HG02759 (cell line): ENCODE measurements at regions not wholly inside any gene's neighbourhood (a gene's known extent, or its start where the extent isn't known, plus 50 kb on each side); places are given as distances from the start of the nearest gene placed in this dataset.

Experiments used
- ATAC-seq: cut with Tn5 transposase; IDR thresholded peaks from one replicate; pipeline ENCODE4 v1.9.1; 2021; ENCODE audit warnings: mild to moderate bottlenecking, moderate library complexity; ENCODE audit not compliant: unreplicated experiment

GRCh38 chr7:81648716-81649115 is 121.1 kb downstream of the HGF start:
- ATAC-seq: no peak

GRCh38 chr7:81645435-81645834 is 124.4 kb downstream of the HGF start:
- no peak for ATAC-seq

GRCh38 chr7:81641873-81642272 is 128.0 kb downstream of the HGF start:
- no peak for ATAC-seq

GRCh38 chr7:81638198-81638597 is 131.6 kb downstream of the HGF start:
- ATAC-seq: no peak

GRCh38 chr7:81637534-81637933 is 132.3 kb downstream of the HGF start:
- no peak for ATAC-seq

GRCh38 chr7:81632418-81632817 is 137.4 kb downstream of the HGF start:
- ATAC-seq: no peak

- no peak for ATAC-seq
Measured at GRCh38 chr7:81630600-81630999, 139.2 kb downstream of the HGF start.

GRCh38 chr7:81629702-81630101 is 140.1 kb downstream of the HGF start:
- ATAC-seq: no peak

- ATAC-seq: no peak
Measured at GRCh38 chr7:81628951-81629350, 140.9 kb downstream of the HGF start.

- no peak for ATAC-seq
Measured at GRCh38 chr7:81627536-81628287, 142.1 kb downstream of the HGF start.

- ATAC-seq: no peak
Measured at GRCh38 chr7:81626008-81626407, 143.8 kb downstream of the HGF start.

GRCh38 chr7:81624650-81625631 is 144.9 kb downstream of the HGF start:
- no peak for ATAC-seq

GRCh38 chr7:81624021-81624592 is 145.7 kb downstream of the HGF start:
- ATAC-seq: no peak

GRCh38 chr7:81623251-81623855 is 146.5 kb downstream of the HGF start:
- no peak for ATAC-seq

- no peak for ATAC-seq
Measured at GRCh38 chr7:81621893-81622292, 148.0 kb downstream of the HGF start.

- ATAC-seq: no peak
Measured at GRCh38 chr7:81618396-81619014, 151.3 kb downstream of the HGF start.

GRCh38 chr7:81616951-81617350 is 152.9 kb downstream of the HGF start:
- ATAC-seq: no peak

GRCh38 chr7:81611805-81612204 is 158.0 kb downstream of the HGF start:
- ATAC-seq: no peak

- ATAC-seq: no peak
Measured at GRCh38 chr7:81611040-81611439, 158.8 kb downstream of the HGF start.

GRCh38 chr7:81608748-81609382 is 161.0 kb downstream of the HGF start:
- no peak for ATAC-seq
